ENCODE measurements at regions not wholly inside any gene's neighbourhood (a gene's known extent, or its start where the extent isn't known, plus 50 kb on each side); places are given as distances from the start of the nearest gene placed in this dataset.

DNA sequence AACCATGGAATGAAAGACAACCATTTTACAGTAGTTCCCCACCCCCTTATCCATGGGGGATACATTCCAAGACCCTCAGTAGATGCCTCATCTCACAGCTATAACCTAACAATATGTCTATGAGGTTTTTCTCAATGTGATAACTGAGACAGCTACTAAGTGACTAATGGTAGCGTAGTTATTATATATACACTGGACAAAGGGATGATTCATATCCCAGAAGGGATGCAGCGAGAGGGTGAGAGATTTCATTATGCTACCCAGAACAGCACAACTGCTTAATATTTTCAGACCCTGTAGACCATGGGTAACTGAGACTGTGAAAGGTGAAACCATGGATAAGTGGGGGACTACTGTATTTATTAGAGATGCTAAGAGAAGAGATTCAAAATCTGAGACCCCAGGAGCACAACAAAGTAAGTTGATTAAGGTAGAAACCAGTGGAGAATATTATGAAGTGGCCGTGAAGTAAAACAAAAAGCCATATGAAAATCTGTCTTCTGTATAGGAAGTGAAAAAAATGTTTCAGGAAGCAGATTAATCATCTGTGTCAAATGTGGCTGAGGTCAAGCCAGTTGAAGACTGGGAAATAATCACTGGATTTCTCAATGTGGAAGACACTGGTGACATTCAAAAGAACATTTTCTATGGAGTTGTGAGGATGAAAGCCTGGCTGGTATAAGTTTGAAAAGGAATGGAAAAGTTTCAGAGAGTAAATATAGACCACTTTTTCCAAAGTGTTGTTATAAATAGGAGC, 77.2 kb downstream of the RPL10L start:
- TF ChIP-seq, protein P1, sequence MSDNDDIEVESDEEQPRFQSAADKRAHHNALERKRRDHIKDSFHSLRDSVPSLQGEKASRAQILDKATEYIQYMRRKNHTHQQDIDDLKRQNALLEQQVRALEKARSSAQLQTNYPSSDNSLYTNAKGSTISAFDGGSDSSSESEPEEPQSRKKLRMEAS (IDR thresholded peaks at IDR 0.05): no peak
- TF ChIP-seq, protein P2, sequence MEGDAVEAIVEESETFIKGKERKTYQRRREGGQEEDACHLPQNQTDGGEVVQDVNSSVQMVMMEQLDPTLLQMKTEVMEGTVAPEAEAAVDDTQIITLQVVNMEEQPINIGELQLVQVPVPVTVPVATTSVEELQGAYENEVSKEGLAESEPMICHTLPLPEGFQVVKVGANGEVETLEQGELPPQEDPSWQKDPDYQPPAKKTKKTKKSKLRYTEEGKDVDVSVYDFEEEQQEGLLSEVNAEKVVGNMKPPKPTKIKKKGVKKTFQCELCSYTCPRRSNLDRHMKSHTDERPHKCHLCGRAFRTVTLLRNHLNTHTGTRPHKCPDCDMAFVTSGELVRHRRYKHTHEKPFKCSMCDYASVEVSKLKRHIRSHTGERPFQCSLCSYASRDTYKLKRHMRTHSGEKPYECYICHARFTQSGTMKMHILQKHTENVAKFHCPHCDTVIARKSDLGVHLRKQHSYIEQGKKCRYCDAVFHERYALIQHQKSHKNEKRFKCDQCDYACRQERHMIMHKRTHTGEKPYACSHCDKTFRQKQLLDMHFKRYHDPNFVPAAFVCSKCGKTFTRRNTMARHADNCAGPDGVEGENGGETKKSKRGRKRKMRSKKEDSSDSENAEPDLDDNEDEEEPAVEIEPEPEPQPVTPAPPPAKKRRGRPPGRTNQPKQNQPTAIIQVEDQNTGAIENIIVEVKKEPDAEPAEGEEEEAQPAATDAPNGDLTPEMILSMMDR (IDR thresholded peaks at IDR 0.05; ENCODE audit: low read depth, low read length, missing input control): no peak
- TF ChIP-seq HNF4G (IDR thresholded peaks at IDR 0.05): no peak

All from liver (tissue), 3 donors.